HAP-1 (cell line): ENCODE measurements at regions not wholly inside any gene's neighbourhood (a gene's known extent, or its start where the extent isn't known, plus 50 kb on each side); places are given as distances from the start of the nearest gene placed in this dataset.

Experiments
- DNase-seq, 2 experiments: peaks; one replicate each; pipeline ENCODE4 v3.0.0-alpha.2; 2016 to 2020; ENCODE audit warnings: low spot score in 2 of 2
- H3K27me3 ChIP-seq: fragments of 250-450 bp; sonication (Bioruptor Pico); 2 replicates; pipeline ENCODE4 v1.5.1; 2020; ENCODE audit warnings: low read depth, mild to moderate bottlenecking, moderate library complexity
- H3K36me3 ChIP-seq: fragments of 250-450 bp; sonication (Bioruptor Pico); replicated peaks from 2 replicates; pipeline ENCODE4 v1.5.1; 2020; ENCODE audit warnings: mild to moderate bottlenecking
- H3K4me1 ChIP-seq: fragments of 250-450 bp; sonication (Bioruptor Pico); 2 replicates; pipeline ENCODE4 v1.5.1; 2020; ENCODE audit warnings: mild to moderate bottlenecking
- H3K4me3 ChIP-seq: fragments of 250-450 bp; sonication (Bioruptor Pico); 2 replicates; pipeline ENCODE4 v1.5.1; 2020; ENCODE audit warnings: mild to moderate bottlenecking, moderate library complexity
- H3K9me3 ChIP-seq: fragments of 250-450 bp; sonication (Bioruptor Pico); 2 replicates; pipeline ENCODE4 v1.5.1; 2020; ENCODE audit warnings: mild to moderate bottlenecking, moderate library complexity
- in situ Hi-C: fragments of 300-500 bp; cut with MboI; formaldehyde crosslinking; loops from 3 replicates; pipeline ENCODE4 v1.14.3; 2020; ENCODE audit warnings: low sequenced_read_pairs, inconsistent platforms, mixed read lengths

GRCh38 chr3:147890114-147890513 is 480.9 kb downstream of the ZIC1 start:
- Histone ChIP-seq H3K36me3 (no peaks in the 10 kb centered on the region), H3K9me3 (no peaks in the 10 kb centered on the region), H3K4me1 (no peaks in the 10 kb centered on the region), H3K4me3 (no peak overlapping the region), H3K27me3 (no peaks in the 10 kb centered on the region)
- no peak for DNase-seq
- in situ Hi-C loops = no loop called here

- no peak for DNase-seq
- Histone ChIP-seq H3K4me3 (no peak overlapping the region), H3K4me1 (no peaks in the 10 kb centered on the region), H3K27me3 (no peaks in the 10 kb centered on the region), H3K36me3 (no peaks in the 10 kb centered on the region), H3K9me3 (no peaks in the 10 kb centered on the region)
- in situ Hi-C loops = no loop called here
These were observed 486.3 kb downstream of the ZIC1 start for GRCh38 chr3:147895509-147895908.

- no peaks in the 10 kb centered on the region for H3K9me3 ChIP-seq
- no peaks in the 10 kb centered on the region for H3K4me1 ChIP-seq
- H3K27me3 ChIP-seq = no peaks in the 10 kb centered on the region
- no peaks in the 10 kb centered on the region for H3K36me3 ChIP-seq
- no peak overlapping the region for H3K4me3 ChIP-seq
- no peak for DNase-seq
- in situ Hi-C loops = no loop called here
These were observed 491.7 kb downstream of the ZIC1 start for GRCh38 chr3:147900851-147901250.

GRCh38 chr3:147903026-147903425 is 493.9 kb downstream of the ZIC1 start:
- no peak overlapping the region for H3K4me3 ChIP-seq
- in situ Hi-C loops = no loop called here
- no peaks in the 10 kb centered on the region for H3K4me1 ChIP-seq
- no peaks in the 10 kb centered on the region for H3K36me3 ChIP-seq
- H3K27me3 ChIP-seq = no peaks in the 10 kb centered on the region
- DNase-seq = no peak
- no peaks in the 10 kb centered on the region for H3K9me3 ChIP-seq

GRCh38 chr3:147904421-147904820 is 495.3 kb downstream of the ZIC1 start:
- Histone ChIP-seq H3K27me3 (no peaks in the 10 kb centered on the region), H3K4me1 (no peaks in the 10 kb centered on the region), H3K36me3 (no peaks in the 10 kb centered on the region), H3K4me3 (no peak overlapping the region), H3K9me3 (no peaks in the 10 kb centered on the region)
- in situ Hi-C loops = no loop called here
- no peak for DNase-seq

- in situ Hi-C loops = no loop called here
- H3K4me1 ChIP-seq = no peaks in the 10 kb centered on the region
- H3K27me3 ChIP-seq = no peaks in the 10 kb centered on the region
- no peak for DNase-seq
- H3K4me3 ChIP-seq = no peak overlapping the region
- no peaks in the 10 kb centered on the region for H3K9me3 ChIP-seq
- no peaks in the 10 kb centered on the region for H3K36me3 ChIP-seq
These were observed 497.1 kb downstream of the ZIC1 start for GRCh38 chr3:147906285-147906684.

GRCh38 chr3:147914532-147914931 is 505.4 kb downstream of the ZIC1 start:
- no peaks in the 10 kb centered on the region for H3K27me3 ChIP-seq
- H3K9me3 ChIP-seq = no peaks in the 10 kb centered on the region
- no peak overlapping the region for H3K4me3 ChIP-seq
- H3K4me1 ChIP-seq = no peaks in the 10 kb centered on the region
- DNase-seq = no peak
- no peaks in the 10 kb centered on the region for H3K36me3 ChIP-seq
- in situ Hi-C loops = no loop called here

- no peaks in the 10 kb centered on the region for H3K4me1 ChIP-seq
- in situ Hi-C loops = no loop called here
- H3K4me3 ChIP-seq = no peak overlapping the region
- H3K36me3 ChIP-seq = no peaks in the 10 kb centered on the region
- H3K27me3 ChIP-seq = no peaks in the 10 kb centered on the region
- no peak for DNase-seq
- no peaks in the 10 kb centered on the region for H3K9me3 ChIP-seq
These were observed 505.9 kb downstream of the ZIC1 start for GRCh38 chr3:147915057-147915456.

- DNase-seq = no peak
- no peaks in the 10 kb centered on the region for H3K9me3 ChIP-seq
- in situ Hi-C loops = no loop called here
- no peaks in the 10 kb centered on the region for H3K36me3 ChIP-seq
- no peaks in the 10 kb centered on the region for H3K4me1 ChIP-seq
- no peak overlapping the region for H3K4me3 ChIP-seq
- H3K27me3 ChIP-seq = no peaks in the 10 kb centered on the region
These were observed 510.3 kb downstream of the ZIC1 start for GRCh38 chr3:147919496-147919895.

GRCh38 chr3:147921051-147921450 is 511.9 kb downstream of the ZIC1 start:
- in situ Hi-C loops = no loop called here

GRCh38 chr3:147924755-147925154 is 515.6 kb downstream of the ZIC1 start:
- in situ Hi-C loops = no loop called here
- DNase-seq = no peak

More at GRCh38 chr3:147921051-147921450, 511.9 kb downstream of the ZIC1 start:
- no peak for DNase-seq
- H3K27me3 ChIP-seq = no peaks in the 10 kb centered on the region
- H3K9me3 ChIP-seq = no peaks in the 10 kb centered on the region
- H3K36me3 ChIP-seq = no peaks in the 10 kb centered on the region
- H3K4me1 ChIP-seq = no peaks in the 10 kb centered on the region
- no peak overlapping the region for H3K4me3 ChIP-seq

GRCh38 chr3:147925272-147925671 is 516.1 kb downstream of the ZIC1 start:
- no peak overlapping the region for H3K4me3 ChIP-seq
- DNase-seq = no peak
- in situ Hi-C loops = no loop called here
- H3K9me3 ChIP-seq = no peaks in the 10 kb centered on the region
- H3K4me1 ChIP-seq = no peaks in the 10 kb centered on the region
- no peaks in the 10 kb centered on the region for H3K36me3 ChIP-seq
- H3K27me3 ChIP-seq = no peaks in the 10 kb centered on the region

More at GRCh38 chr3:147924755-147925154, 515.6 kb downstream of the ZIC1 start:
- no peaks in the 10 kb centered on the region for H3K36me3 ChIP-seq
- H3K4me3 ChIP-seq = no peak overlapping the region
- H3K27me3 ChIP-seq = no peaks in the 10 kb centered on the region
- H3K9me3 ChIP-seq = no peaks in the 10 kb centered on the region
- no peaks in the 10 kb centered on the region for H3K4me1 ChIP-seq

- in situ Hi-C loops = no loop called here
- peaks cover 6% of the 10 kb centered on the region for H3K4me1 ChIP-seq
- no peaks in the 10 kb centered on the region for H3K27me3 ChIP-seq
- no peaks in the 10 kb centered on the region for H3K36me3 ChIP-seq
- H3K9me3 ChIP-seq = no peaks in the 10 kb centered on the region
- H3K4me3 ChIP-seq = no peak overlapping the region
- no peak for DNase-seq
These were observed 521.2 kb downstream of the ZIC1 start for GRCh38 chr3:147930232-147930807.

GRCh38 chr3:147934451-147935180 is 525.5 kb downstream of the ZIC1 start:
- Histone ChIP-seq H3K9me3 (no peaks in the 10 kb centered on the region), H3K4me1 (peaks cover 6% of the 10 kb centered on the region), H3K36me3 (no peaks in the 10 kb centered on the region), H3K4me3 (no peak overlapping the region), H3K27me3 (no peaks in the 10 kb centered on the region)
- in situ Hi-C loops = no loop called here
- DNase-seq = peak; percentile 46 to 75
